T-helper 17 cell (primary cell): ENCODE measurements at regions not wholly inside any gene's neighbourhood (a gene's known extent, or its start where the extent isn't known, plus 50 kb on each side); places are given as distances from the start of the nearest gene placed in this dataset.

Experiments
- ATAC-seq: fragments of 150-1000 bp; cut with Tn5 transposase; 2 replicates; pipeline ENCODE4 v1.10.0; 2021; ENCODE audit warnings: mild to moderate bottlenecking, moderate library complexity
- DNase-seq, 3 donors: peaks; one replicate each; pipeline versions ENCODE4 v3.0.0 to v3.0.0-alpha.2; 2020 to 2021
- H3K9me3 ChIP-seq: one replicate; pipeline ENCODE4 v1.7.0; 2013; ENCODE audit warnings: low read length, mild to moderate bottlenecking; ENCODE audit not compliant: control insufficient read depth, poor library complexity, severe bottlenecking
- H3K27ac Mint-ChIP-seq: one replicate; pipeline ENCODE4 v1.8.0; 2022; ENCODE audit warnings: mild to moderate bottlenecking, moderate library complexity, mixed read lengths
- H3K27me3 Mint-ChIP-seq: one replicate; pipeline ENCODE4 v1.8.0; 2022; ENCODE audit warnings: mixed read lengths
- H3K36me3 Mint-ChIP-seq: one replicate; pipeline ENCODE4 v1.8.0; 2022; ENCODE audit warnings: low read depth, mixed read lengths
- H3K4me1 Mint-ChIP-seq: one replicate; pipeline ENCODE4 v1.8.0; 2022; ENCODE audit warnings: mild to moderate bottlenecking, mixed read lengths
- H3K4me3 Mint-ChIP-seq: one replicate; pipeline ENCODE4 v1.8.0; 2022; ENCODE audit warnings: mild to moderate bottlenecking, moderate library complexity, mixed read lengths

GRCh38 chr18:11553098-11553940 lies 56.1 kb upstream of the SLC35G4 start:
- peaks cover under 1% of the 10 kb centered on the region for H3K36me3 Mint-ChIP-seq
- H3K4me1 Mint-ChIP-seq: peaks cover 7% of the 10 kb centered on the region
- H3K4me3 Mint-ChIP-seq: no peak overlapping the region
- no peak overlapping the region for H3K27ac Mint-ChIP-seq
- H3K9me3 ChIP-seq: no peaks in the 10 kb centered on the region
- ATAC-seq: peak; percentile 74
- H3K27me3 Mint-ChIP-seq: peaks cover 26% of the 10 kb centered on the region
- peak in 1 of 3 donors; percentile 29 for DNase-seq

- Mint-ChIP-seq H3K27ac (no peak overlapping the region), H3K27me3 (peaks cover 12% of the 10 kb centered on the region), H3K36me3 (peaks cover 3% of the 10 kb centered on the region), H3K4me3 (no peak overlapping the region), H3K4me1 (peaks cover 7% of the 10 kb centered on the region)
- H3K9me3 ChIP-seq: no peaks in the 10 kb centered on the region
- ATAC-seq (no peak), DNase-seq (no peak)
These were observed 60.4 kb upstream of the SLC35G4 start for GRCh38 chr18:11548916-11549551.

- ATAC-seq (no peak), DNase-seq (no peak)
- H3K4me3 Mint-ChIP-seq: no peak overlapping the region
- H3K36me3 Mint-ChIP-seq: peaks cover 3% of the 10 kb centered on the region
- peaks cover 9% of the 10 kb centered on the region for H3K27me3 Mint-ChIP-seq
- H3K4me1 Mint-ChIP-seq: peaks cover 6% of the 10 kb centered on the region
- H3K27ac Mint-ChIP-seq: no peak overlapping the region
- H3K9me3 ChIP-seq: no peaks in the 10 kb centered on the region
These were observed 61.0 kb upstream of the SLC35G4 start for GRCh38 chr18:11548396-11548795.

GRCh38 chr18:11544060-11544633 lies 65.2 kb upstream of the SLC35G4 start:
- ATAC-seq (no peak), DNase-seq (no peak)
- Mint-ChIP-seq H3K4me1 (no peaks in the 10 kb centered on the region), H3K4me3 (no peak overlapping the region), H3K27ac (no peak overlapping the region), H3K27me3 (no peaks in the 10 kb centered on the region), H3K36me3 (peaks cover 3% of the 10 kb centered on the region)
- no peaks in the 10 kb centered on the region for H3K9me3 ChIP-seq

- H3K27me3 Mint-ChIP-seq: no peaks in the 10 kb centered on the region
- no peak overlapping the region for H3K4me3 Mint-ChIP-seq
- no peak for DNase-seq
- no peak for ATAC-seq
- H3K36me3 Mint-ChIP-seq: no peaks in the 10 kb centered on the region
- no peaks in the 10 kb centered on the region for H3K4me1 Mint-ChIP-seq
- H3K9me3 ChIP-seq: no peaks in the 10 kb centered on the region
- no peak overlapping the region for H3K27ac Mint-ChIP-seq
These were observed 68.2 kb upstream of the SLC35G4 start for GRCh38 chr18:11541179-11541578.

GRCh38 chr18:11533942-11534496 lies 75.4 kb upstream of the SLC35G4 start:
- Mint-ChIP-seq H3K36me3 (no peaks in the 10 kb centered on the region), H3K27me3 (peaks cover 13% of the 10 kb centered on the region), H3K4me3 (no peak overlapping the region), H3K4me1 (no peaks in the 10 kb centered on the region), H3K27ac (no peak overlapping the region)
- no peak for DNase-seq
- no peak for ATAC-seq
- H3K9me3 ChIP-seq: no peaks in the 10 kb centered on the region

- no peak for ATAC-seq
- Mint-ChIP-seq H3K4me1 (no peaks in the 10 kb centered on the region), H3K4me3 (no peak overlapping the region), H3K36me3 (no peaks in the 10 kb centered on the region), H3K27me3 (peaks cover 13% of the 10 kb centered on the region), H3K27ac (no peak overlapping the region)
- H3K9me3 ChIP-seq: no peaks in the 10 kb centered on the region
- no peak for DNase-seq
These were observed 75.9 kb upstream of the SLC35G4 start for GRCh38 chr18:11533513-11533890.

- no peak for DNase-seq
- H3K4me1 Mint-ChIP-seq: no peaks in the 10 kb centered on the region
- peaks cover 13% of the 10 kb centered on the region for H3K27me3 Mint-ChIP-seq
- H3K4me3 Mint-ChIP-seq: no peak overlapping the region
- no peak overlapping the region for H3K27ac Mint-ChIP-seq
- no peaks in the 10 kb centered on the region for H3K36me3 Mint-ChIP-seq
- ATAC-seq: no peak
- no peaks in the 10 kb centered on the region for H3K9me3 ChIP-seq
These were observed 76.5 kb upstream of the SLC35G4 start for GRCh38 chr18:11532758-11533512.

GRCh38 chr18:11529081-11529480 lies 80.3 kb upstream of the SLC35G4 start:
- no peak for ATAC-seq
- Mint-ChIP-seq H3K27me3 (peaks cover 18% of the 10 kb centered on the region), H3K4me1 (no peaks in the 10 kb centered on the region), H3K36me3 (no peaks in the 10 kb centered on the region), H3K4me3 (no peak overlapping the region), H3K27ac (no peak overlapping the region)
- no peaks in the 10 kb centered on the region for H3K9me3 ChIP-seq
- DNase-seq: no peak

GRCh38 chr18:11526675-11527074 lies 82.7 kb upstream of the SLC35G4 start:
- H3K36me3 Mint-ChIP-seq: no peaks in the 10 kb centered on the region
- peaks cover 33% of the 10 kb centered on the region for H3K27me3 Mint-ChIP-seq
- no peak overlapping the region for H3K4me3 Mint-ChIP-seq
- ATAC-seq (no peak), DNase-seq (no peak)
- no peaks in the 10 kb centered on the region for H3K4me1 Mint-ChIP-seq
- H3K9me3 ChIP-seq: no peaks in the 10 kb centered on the region
- no peak overlapping the region for H3K27ac Mint-ChIP-seq

- H3K4me1 Mint-ChIP-seq: peaks cover 4% of the 10 kb centered on the region
- ATAC-seq (no peak), DNase-seq (no peak)
- H3K9me3 ChIP-seq: no peaks in the 10 kb centered on the region
- H3K27ac Mint-ChIP-seq: no peak overlapping the region
- peaks cover 25% of the 10 kb centered on the region for H3K27me3 Mint-ChIP-seq
- no peak overlapping the region for H3K4me3 Mint-ChIP-seq
- no peaks in the 10 kb centered on the region for H3K36me3 Mint-ChIP-seq
These were observed 85.6 kb upstream of the SLC35G4 start for GRCh38 chr18:11523804-11524203.

GRCh38 chr18:11522992-11523391 lies 86.4 kb upstream of the SLC35G4 start:
- H3K27me3 Mint-ChIP-seq: peaks cover 25% of the 10 kb centered on the region
- H3K27ac Mint-ChIP-seq: no peak overlapping the region
- ATAC-seq (no peak), DNase-seq (no peak)
- H3K4me1 Mint-ChIP-seq: peaks cover 4% of the 10 kb centered on the region
- H3K4me3 Mint-ChIP-seq: no peak overlapping the region
- no peaks in the 10 kb centered on the region for H3K36me3 Mint-ChIP-seq
- H3K9me3 ChIP-seq: no peaks in the 10 kb centered on the region

- ATAC-seq: no peak
- H3K4me1 Mint-ChIP-seq: peaks cover 4% of the 10 kb centered on the region
- H3K36me3 Mint-ChIP-seq: no peaks in the 10 kb centered on the region
These were observed 87.5 kb upstream of the SLC35G4 start for GRCh38 chr18:11521853-11522252.

More at GRCh38 chr18:11521853-11522252, 87.5 kb upstream of the SLC35G4 start:
- DNase-seq: no peak
- no peaks in the 10 kb centered on the region for H3K9me3 ChIP-seq
- no peak overlapping the region for H3K27ac Mint-ChIP-seq
- H3K4me3 Mint-ChIP-seq: no peak overlapping the region
- H3K27me3 Mint-ChIP-seq: peaks cover 20% of the 10 kb centered on the region
